HEK293 (cell line): ENCODE measurements at regions not wholly inside any gene's neighbourhood (a gene's known extent, or its start where the extent isn't known, plus 50 kb on each side); places are given as distances from the start of the nearest gene placed in this dataset.

ENCODE experiments used
- CTCF ChIA-PET: fragments of 350-600 bp; formaldehyde crosslinking; extraction: SDS; loops from one replicate; lab custom pipeline; 2021; ENCODE audit warnings: antibody characterized with exemption; lab: Yijun Ruan, JAX
- POLR2A ChIA-PET: fragments of 300-600 bp; formaldehyde crosslinking; extraction: SDS; loops from one replicate; lab custom pipeline; 2020; ENCODE audit warnings: antibody characterized with exemption, inconsistent platforms; lab: Yijun Ruan, JAX
- H3K27ac ChIP-seq: fragments of 200-500 bp; sonication (Bioruptor generic); 2 replicates; pipeline ENCODE4 v1.5.1; 2014; ENCODE audit warnings: low read depth, low read length, control low read depth, inconsistent platforms; ENCODE audit errors: extremely low read depth
- H3K36me3 ChIP-seq, 2 experiments: fragments of 200-500 bp in 1 of 2; sonication (Bioruptor generic) in 1 of 2; 1 replicate in 1 of 2; 2 replicates in 1 of 2; pipeline ENCODE4 v1.5.1; 2014 to 2017; ENCODE audit warnings: inconsistent platforms in 2 of 2, low read length in 2 of 2; ENCODE audit not compliant: control insufficient read depth in 2 of 2, insufficient read depth in 1 of 2
- H3K4me1 ChIP-seq: fragments of 200-500 bp; sonication (Bioruptor generic); 2 replicates; pipeline ENCODE4 v1.5.1; 2014; ENCODE audit warnings: mild to moderate bottlenecking, low read length, inconsistent platforms; ENCODE audit not compliant: control insufficient read depth, insufficient read depth
- H3K4me3 ChIP-seq: 2 replicates; pipeline ENCODE4 v1.5.1; 2011; ENCODE audit warnings: low read depth, mild to moderate bottlenecking, control low read depth, low read length, moderate library complexity
- H3K9me3 ChIP-seq: fragments of 200-500 bp; sonication (Bioruptor generic); 2 replicates; pipeline ENCODE4 v1.5.1; 2014; ENCODE audit warnings: low read depth, low read length, inconsistent platforms; ENCODE audit not compliant: control insufficient read depth, insufficient read depth
- HIC1 ChIP-seq: fragments of 450-650 bp; formaldehyde crosslinking; IDR thresholded peaks from 2 replicates; pipeline ENCODE4 v1.5.1; 2016; ENCODE audit warnings: missing biosample characterization, missing genetic modification characterization
- MEIS1 ChIP-seq: sonication (generic); formaldehyde crosslinking; IDR thresholded peaks from 2 replicates; pipeline ENCODE4 v1.8.1; 2022; ENCODE audit warnings: missing genetic modification reagents, mild to moderate bottlenecking, borderline replicate concordance
- MZF1 ChIP-seq: fragments of 450-650 bp; formaldehyde crosslinking; IDR thresholded peaks from 2 replicates; pipeline ENCODE4 v1.5.1; 2017; ENCODE audit warnings: missing biosample characterization, missing genetic modification characterization, borderline replicate concordance
- PRDM4 ChIP-seq: fragments of 450-650 bp; formaldehyde crosslinking; IDR thresholded peaks from 2 replicates; pipeline ENCODE4 v1.5.1; 2017; ENCODE audit warnings: missing biosample characterization, missing genetic modification characterization
- ZFP37 ChIP-seq: fragments of 450-650 bp; formaldehyde crosslinking; IDR thresholded peaks from 2 replicates; pipeline ENCODE4 v1.5.1; 2016; ENCODE audit warnings: missing biosample characterization, missing genetic modification characterization
- ZFP69B ChIP-seq: fragments of 450-650 bp; formaldehyde crosslinking; IDR thresholded peaks from 2 replicates; pipeline ENCODE4 v1.5.1; 2016; ENCODE audit warnings: missing biosample characterization, missing genetic modification characterization
- ZIC2 ChIP-seq: fragments of 450-650 bp; formaldehyde crosslinking; IDR thresholded peaks from 2 replicates; pipeline ENCODE4 v1.5.1; 2016; ENCODE audit warnings: missing biosample characterization, missing genetic modification characterization
- ZNF518A ChIP-seq: fragments of 450-650 bp; formaldehyde crosslinking; conservative IDR thresholded peaks from 2 replicates; pipeline ENCODE4 v1.5.1; 2016; ENCODE audit warnings: low read depth, missing biosample characterization, missing genetic modification characterization
- ZNF530 ChIP-seq: fragments of 450-650 bp; formaldehyde crosslinking; IDR thresholded peaks from 2 replicates; pipeline ENCODE4 v1.5.1; 2016; ENCODE audit warnings: low read depth, missing biosample characterization, missing genetic modification characterization
- ZNF692 ChIP-seq: fragments of 450-650 bp; formaldehyde crosslinking; IDR thresholded peaks from 2 replicates; pipeline ENCODE4 v1.5.1; 2016; ENCODE audit warnings: missing biosample characterization, missing genetic modification characterization
- ZSCAN4 ChIP-seq: fragments of 450-650 bp; formaldehyde crosslinking; IDR thresholded peaks from 2 replicates; pipeline ENCODE4 v1.5.1; 2017; ENCODE audit warnings: missing biosample characterization, missing genetic modification characterization

- TF ChIP-seq PRDM4 (tag by site-specific recombination) (no peak), ZNF518A (tag by site-specific recombination) (no peak), ZIC2 (tag by site-specific recombination) (no peak), ZFP69B (tag by site-specific recombination) (no peak), ZNF692 (tag by site-specific recombination) (no peak), ZFP37 (tag by site-specific recombination) (no peak), HIC1 (tag by site-specific recombination) (no peak), ZSCAN4 (tag by site-specific recombination) (peak; percentile 69)
Measured at GRCh38 chr11:92409956-92410355, 185.3 kb downstream of the FAT3 start (continued).

- Histone ChIP-seq H3K4me3 (no peak overlapping the region), H3K4me1 (peaks cover 11% of the 10 kb centered on the region), H3K9me3 (no peaks in the 10 kb centered on the region), H3K36me3 (no peaks in the 10 kb centered on the region), H3K27ac (no peak overlapping the region)
- TF ChIP-seq ZNF530 (tag by site-specific recombination), result no peak
- TF ChIP-seq MEIS1, result no peak
- peak; percentile 11; the same call in 1 of the 2 replicates for TF ChIP-seq MZF1
- CTCF ChIA-PET, result interaction anchor here (0.6 kb wide), 1 partner anchor 8 kb away, joined by 4 read pairs; no protein-coding TSS in a partner anchor
- POLR2A ChIA-PET, result no interaction called here
Measured at GRCh38 chr11:92410526-92410925, 185.9 kb downstream of the FAT3 start.
